KBM-7 (cell line): ENCODE measurements at regions not wholly inside any gene's neighbourhood (a gene's known extent, or its start where the extent isn't known, plus 50 kb on each side); places are given as distances from the start of the nearest gene placed in this dataset.
"Not testable (repeated sequence)": the region's sequence is repeated elsewhere in the genome, so short reads cannot be mapped to it uniquely, and the experiment has no call there.

Experiments used
- DNase-seq: peaks from one replicate; pipeline ENCODE4 v3.0.0-alpha.2; 2015
- in situ Hi-C: fragments of 300-500 bp; cut with MboI; formaldehyde crosslinking; loops from 2 replicates; pipeline ENCODE4 v1.14.3; 2020; ENCODE audit warnings: low sequenced_read_pairs, low pct_unique_long_range_greater_than_20kb, mixed read lengths

- no peak for DNase-seq
- in situ Hi-C loops = no loop called here
Observed at GRCh38 chr10:131817866-131818509, 82.8 kb upstream of the PPP2R2D start.

- no peak for DNase-seq
- in situ Hi-C loops = no loop called here
Observed at GRCh38 chr10:131818510-131819234, 82.1 kb upstream of the PPP2R2D start.

GRCh38 chr10:131819241-131820072 lies 81.4 kb upstream of the PPP2R2D start:
- DNase-seq = no peak
- in situ Hi-C loops = no loop called here

GRCh38 chr10:131820626-131821025 lies 80.2 kb upstream of the PPP2R2D start:
- DNase-seq = no peak
- in situ Hi-C loops = no loop called here

- in situ Hi-C loops = no loop called here
- no peak for DNase-seq
Observed at GRCh38 chr10:131821378-131822012, 79.3 kb upstream of the PPP2R2D start.

- no peak for DNase-seq
- in situ Hi-C loops = no loop called here
Observed at GRCh38 chr10:131822013-131822691, 78.7 kb upstream of the PPP2R2D start.

GRCh38 chr10:131822692-131823245 lies 78.0 kb upstream of the PPP2R2D start:
- in situ Hi-C loops = no loop called here
- DNase-seq = no peak

- DNase-seq, in situ Hi-C loops: not testable (repeated sequence)
Observed at GRCh38 chr10:131823601-131824099, 77.2 kb upstream of the PPP2R2D start.

GRCh38 chr10:131824371-131825149 lies 76.2 kb upstream of the PPP2R2D start:
- no peak for DNase-seq
- in situ Hi-C loops = no loop called here

GRCh38 chr10:131825150-131825848 lies 75.5 kb upstream of the PPP2R2D start:
- DNase-seq = no peak
- in situ Hi-C loops = no loop called here

- in situ Hi-C loops = no loop called here
- no peak for DNase-seq
Observed at GRCh38 chr10:131825960-131826650, 74.7 kb upstream of the PPP2R2D start.

- DNase-seq = no peak
- in situ Hi-C loops = no loop called here
Observed at GRCh38 chr10:131829156-131829930, 71.5 kb upstream of the PPP2R2D start.

GRCh38 chr10:131830446-131831130 lies 70.2 kb upstream of the PPP2R2D start:
- DNase-seq = no peak
- in situ Hi-C loops = no loop called here

GRCh38 chr10:131831561-131831960 lies 69.2 kb upstream of the PPP2R2D start:
- DNase-seq = no peak
- in situ Hi-C loops = no loop called here

GRCh38 chr10:131832056-131832685 lies 68.6 kb upstream of the PPP2R2D start:
- DNase-seq = no peak
- in situ Hi-C loops = no loop called here
